IPS DF 19.7 (cell line): ENCODE measurements at regions not wholly inside any gene's neighbourhood (a gene's known extent, or its start where the extent isn't known, plus 50 kb on each side); places are given as distances from the start of the nearest gene placed in this dataset.

Experiments
- DNase-seq: peaks from one replicate; pipeline ENCODE4 v3.0.0-alpha.2; 2013; ENCODE audit warnings: low read depth, low spot score

GRCh38 chr2:183214680-183215079, 90.4 kb downstream of the NUP35 start:
- no peak for DNase-seq

- no peak for DNase-seq
Measured at GRCh38 chr2:183215917-183216316, 91.7 kb downstream of the NUP35 start.

GRCh38 chr2:183219888-183220287, 95.6 kb downstream of the NUP35 start:
- no peak for DNase-seq

- DNase-seq, result no peak
Measured at GRCh38 chr2:183222751-183223150, 98.5 kb downstream of the NUP35 start.

GRCh38 chr2:183224948-183225347, 100.7 kb downstream of the NUP35 start:
- no peak for DNase-seq

- no peak for DNase-seq
Measured at GRCh38 chr2:183227176-183227575, 102.9 kb downstream of the NUP35 start.

GRCh38 chr2:183229386-183229785, 105.1 kb downstream of the NUP35 start:
- DNase-seq, result no peak

GRCh38 chr2:183232161-183232865, 108.1 kb downstream of the NUP35 start:
- DNase-seq, result no peak

- DNase-seq, result no peak
Measured at GRCh38 chr2:183242937-183243336, 118.7 kb downstream of the NUP35 start.

GRCh38 chr2:183243758-183244157, 119.5 kb downstream of the NUP35 start:
- DNase-seq, result no peak

GRCh38 chr2:183244300-183244844, 120.1 kb downstream of the NUP35 start:
- DNase-seq, result no peak

- no peak for DNase-seq
Measured at GRCh38 chr2:183248866-183249567, 124.8 kb downstream of the NUP35 start.

GRCh38 chr2:183250061-183250460, 125.8 kb downstream of the NUP35 start:
- no peak for DNase-seq

- DNase-seq, result no peak
Measured at GRCh38 chr2:183250472-183250871, 126.2 kb downstream of the NUP35 start.

GRCh38 chr2:183253441-183254130, 129.3 kb downstream of the NUP35 start:
- DNase-seq, result no peak

GRCh38 chr2:183255411-183255810, 131.2 kb downstream of the NUP35 start:
- no peak for DNase-seq

GRCh38 chr2:183259921-183260320, 135.7 kb downstream of the NUP35 start:
- no peak for DNase-seq

GRCh38 chr2:183260527-183260926, 136.3 kb downstream of the NUP35 start:
- no peak for DNase-seq

GRCh38 chr2:183264890-183265535, 140.8 kb downstream of the NUP35 start:
- DNase-seq, result no peak

- DNase-seq, result no peak
Measured at GRCh38 chr2:183267148-183267827, 143.0 kb downstream of the NUP35 start.

GRCh38 chr2:183269956-183270355, 145.7 kb downstream of the NUP35 start:
- no peak for DNase-seq
